ENCODE measurements at regions not wholly inside any gene's neighbourhood (a gene's known extent, or its start where the extent isn't known, plus 50 kb on each side); places are given as distances from the start of the nearest gene placed in this dataset.

GRCh38 chr10:23702977-23703414, 264.1 kb downstream of the OTUD1 start:
- TF ChIP-seq CTCF (IDR thresholded peaks at IDR 0.05; ENCODE audit: low read depth, low read length): no peak

GRCh38 chr10:23715363-23715762, 276.5 kb downstream of the OTUD1 start:
- no peak overlapping the region for H3K4me3 ChIP-seq (ENCODE audit: low read depth, low read length)
- no peak for TF ChIP-seq CTCF (IDR thresholded peaks at IDR 0.05; ENCODE audit: low read depth, low read length)

More at GRCh38 chr10:23702977-23703414, 264.1 kb downstream of the OTUD1 start:
- no peak overlapping the region for H3K4me3 ChIP-seq (ENCODE audit: low read depth, low read length)

- H3K4me3 ChIP-seq (ENCODE audit: low read depth, low read length): no peak overlapping the region
- no peak for TF ChIP-seq CTCF (IDR thresholded peaks at IDR 0.05; ENCODE audit: low read depth, low read length)
Observed at GRCh38 chr10:23717913-23718312, 279.0 kb downstream of the OTUD1 start.

GRCh38 chr10:23718946-23719345, 280.1 kb downstream of the OTUD1 start:
- no peak overlapping the region for H3K4me3 ChIP-seq (ENCODE audit: low read depth, low read length)
- no peak for TF ChIP-seq CTCF (IDR thresholded peaks at IDR 0.05; ENCODE audit: low read depth, low read length)

- no peak for TF ChIP-seq CTCF (IDR thresholded peaks at IDR 0.05; ENCODE audit: low read depth, low read length)
- H3K4me3 ChIP-seq (ENCODE audit: low read depth, low read length): no peak overlapping the region
Observed at GRCh38 chr10:23723796-23724195, 284.9 kb downstream of the OTUD1 start.

- no peak for TF ChIP-seq CTCF (IDR thresholded peaks at IDR 0.05; ENCODE audit: low read depth, low read length)
- H3K4me3 ChIP-seq (ENCODE audit: low read depth, low read length): no peak overlapping the region
Observed at GRCh38 chr10:23725548-23725947, 286.7 kb downstream of the OTUD1 start.

- TF ChIP-seq CTCF (IDR thresholded peaks at IDR 0.05; ENCODE audit: low read depth, low read length): no peak
- no peak overlapping the region for H3K4me3 ChIP-seq (ENCODE audit: low read depth, low read length)
Observed at GRCh38 chr10:23742368-23742767, 303.5 kb downstream of the OTUD1 start.
